HFF-Myc (cell line): ENCODE measurements at regions not wholly inside any gene's neighbourhood (a gene's known extent, or its start where the extent isn't known, plus 50 kb on each side); places are given as distances from the start of the nearest gene placed in this dataset.

Experiments
- DNase-seq: peaks from one replicate; pipeline ENCODE4 v3.0.0-alpha.2; 2011; ENCODE audit warnings: low read depth; ENCODE audit errors: extremely low read depth
- H3K4me3 ChIP-seq: replicated peaks from 2 replicates; pipeline ENCODE4 v1.5.1; 2011; ENCODE audit warnings: low read depth, mild to moderate bottlenecking, control low read depth, low read length
- TF ChIP-seq, protein P1 (sequence below): IDR thresholded peaks from 2 replicates; pipeline ENCODE4 v1.5.1; 2012; ENCODE audit warnings: mild to moderate bottlenecking, low read depth, low read length, control low read depth; ENCODE audit errors: missing control alignments

DNA sequence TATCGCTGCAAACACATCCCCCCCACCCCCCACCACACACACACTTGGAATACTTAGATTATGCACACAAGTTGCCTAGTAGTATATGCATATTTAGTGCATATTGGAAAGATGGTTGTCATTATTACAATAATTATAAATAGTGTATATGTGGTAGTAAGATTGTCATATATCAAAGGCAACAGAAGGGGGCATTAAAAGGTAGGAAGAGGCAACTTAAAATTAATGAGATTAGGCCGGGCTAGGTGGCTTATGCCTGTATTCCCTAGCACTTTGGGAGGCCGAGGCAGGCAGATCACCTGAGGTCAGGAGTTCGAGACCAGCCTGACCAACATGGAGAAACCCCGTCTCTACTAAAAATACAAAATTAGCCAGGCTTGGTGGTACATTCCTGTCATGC, 52.1 kb downstream of the GSC start:
- TF ChIP-seq, protein P1, sequence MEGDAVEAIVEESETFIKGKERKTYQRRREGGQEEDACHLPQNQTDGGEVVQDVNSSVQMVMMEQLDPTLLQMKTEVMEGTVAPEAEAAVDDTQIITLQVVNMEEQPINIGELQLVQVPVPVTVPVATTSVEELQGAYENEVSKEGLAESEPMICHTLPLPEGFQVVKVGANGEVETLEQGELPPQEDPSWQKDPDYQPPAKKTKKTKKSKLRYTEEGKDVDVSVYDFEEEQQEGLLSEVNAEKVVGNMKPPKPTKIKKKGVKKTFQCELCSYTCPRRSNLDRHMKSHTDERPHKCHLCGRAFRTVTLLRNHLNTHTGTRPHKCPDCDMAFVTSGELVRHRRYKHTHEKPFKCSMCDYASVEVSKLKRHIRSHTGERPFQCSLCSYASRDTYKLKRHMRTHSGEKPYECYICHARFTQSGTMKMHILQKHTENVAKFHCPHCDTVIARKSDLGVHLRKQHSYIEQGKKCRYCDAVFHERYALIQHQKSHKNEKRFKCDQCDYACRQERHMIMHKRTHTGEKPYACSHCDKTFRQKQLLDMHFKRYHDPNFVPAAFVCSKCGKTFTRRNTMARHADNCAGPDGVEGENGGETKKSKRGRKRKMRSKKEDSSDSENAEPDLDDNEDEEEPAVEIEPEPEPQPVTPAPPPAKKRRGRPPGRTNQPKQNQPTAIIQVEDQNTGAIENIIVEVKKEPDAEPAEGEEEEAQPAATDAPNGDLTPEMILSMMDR, result no peak
- no peak for DNase-seq
- H3K4me3 ChIP-seq, result no peak overlapping the region

- no peak for DNase-seq
- H3K4me3 ChIP-seq, result no peak overlapping the region
Measured at GRCh38 chr14:94716976-94717375, 52.9 kb downstream of the GSC start.

GRCh38 chr14:94713115-94713514, 56.8 kb downstream of the GSC start:
- H3K4me3 ChIP-seq, result no peak overlapping the region
- TF ChIP-seq, protein P1, result no peak
- no peak for DNase-seq

More at GRCh38 chr14:94716976-94717375, 52.9 kb downstream of the GSC start:
- TF ChIP-seq, protein P1, result no peak

DNA sequence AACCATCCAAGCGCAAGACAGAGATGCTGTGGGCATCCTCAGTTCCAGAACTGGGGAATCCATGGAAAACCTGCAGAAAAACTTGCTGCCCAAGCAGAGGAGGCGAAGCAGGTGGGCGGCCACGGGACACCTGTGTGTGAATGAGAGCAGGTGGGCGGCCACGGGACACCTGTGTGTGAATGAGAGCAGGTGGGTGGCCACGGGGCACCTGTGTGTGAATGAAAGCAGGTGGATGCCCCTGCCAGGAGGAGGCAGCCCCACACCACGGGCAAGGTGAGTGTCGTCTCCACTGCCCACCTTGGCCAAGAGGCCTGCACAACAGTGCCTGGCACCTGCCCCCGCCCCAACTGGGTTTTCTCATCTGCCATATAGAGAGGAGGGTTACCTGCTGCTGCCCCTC, 59.2 kb downstream of the GSC start:
- TF ChIP-seq, protein P1, result no peak
- DNase-seq, result no peak
- H3K4me3 ChIP-seq, result no peak overlapping the region

- no peak for DNase-seq
- TF ChIP-seq, protein P1, result no peak
Measured at GRCh38 chr14:94707494-94707893, 62.4 kb downstream of the GSC start.

GRCh38 chr14:94706133-94706532, 63.8 kb downstream of the GSC start:
- no peak for DNase-seq
- TF ChIP-seq, protein P1, result no peak
- H3K4me3 ChIP-seq, result no peak overlapping the region

More at GRCh38 chr14:94707494-94707893, 62.4 kb downstream of the GSC start:
- H3K4me3 ChIP-seq, result no peak overlapping the region

- DNase-seq, result no peak
- TF ChIP-seq, protein P1, result no peak
- H3K4me3 ChIP-seq, result no peak overlapping the region
Measured at GRCh38 chr14:94702629-94703028, 67.3 kb downstream of the GSC start.
